NCI-H2029 (cell line): ENCODE measurements at regions not wholly inside any gene's neighbourhood (a gene's known extent, or its start where the extent isn't known, plus 50 kb on each side); places are given as distances from the start of the nearest gene placed in this dataset.

Experiments
- DNase-seq: peaks from one replicate; lab custom pipeline; 2025; lab: John Stamatoyannopoulos, UW

GRCh38 chr18:10391506-10391905, 62.9 kb upstream of the APCDD1 start:
- no peak for DNase-seq

GRCh38 chr18:10397004-10397403, 57.4 kb upstream of the APCDD1 start:
- DNase-seq, result no peak

- no peak for DNase-seq
These were observed 55.9 kb upstream of the APCDD1 start for GRCh38 chr18:10398571-10398970.

GRCh38 chr18:10399465-10399864, 55.0 kb upstream of the APCDD1 start:
- no peak for DNase-seq

GRCh38 chr18:10400534-10401307, 53.7 kb upstream of the APCDD1 start:
- no peak for DNase-seq

- DNase-seq, result no peak
These were observed 52.9 kb upstream of the APCDD1 start for GRCh38 chr18:10401521-10401920.

- no peak for DNase-seq
These were observed 52.5 kb upstream of the APCDD1 start for GRCh38 chr18:10401930-10402329.

- no peak for DNase-seq
These were observed 51.4 kb upstream of the APCDD1 start for GRCh38 chr18:10402871-10403559.

GRCh38 chr18:10403708-10404107, 50.7 kb upstream of the APCDD1 start:
- DNase-seq, result no peak

- DNase-seq, result no peak
These were observed 50.3 kb upstream of the APCDD1 start for GRCh38 chr18:10404168-10404567.
